Activated CD4-positive, alpha-beta T cell treated with anti-CD3 and anti-CD28 coated beads, Interleukin-2, Interleukin-6, amounts not matched to agents 100 ng/mL and 50 ng/mL, durations not matched to agents 16 hours and 8 hours (primary cell): ENCODE measurements at regions not wholly inside any gene's neighbourhood (a gene's known extent, or its start where the extent isn't known, plus 50 kb on each side); places are given as distances from the start of the nearest gene placed in this dataset.
"Not testable (repeated sequence)": the region's sequence is repeated elsewhere in the genome, so short reads cannot be mapped to it uniquely, and the experiment has no call there.

ENCODE experiments used
- DNase-seq: peaks from one replicate; pipeline ENCODE4 v3.0.0-alpha.2; 2020

DNA sequence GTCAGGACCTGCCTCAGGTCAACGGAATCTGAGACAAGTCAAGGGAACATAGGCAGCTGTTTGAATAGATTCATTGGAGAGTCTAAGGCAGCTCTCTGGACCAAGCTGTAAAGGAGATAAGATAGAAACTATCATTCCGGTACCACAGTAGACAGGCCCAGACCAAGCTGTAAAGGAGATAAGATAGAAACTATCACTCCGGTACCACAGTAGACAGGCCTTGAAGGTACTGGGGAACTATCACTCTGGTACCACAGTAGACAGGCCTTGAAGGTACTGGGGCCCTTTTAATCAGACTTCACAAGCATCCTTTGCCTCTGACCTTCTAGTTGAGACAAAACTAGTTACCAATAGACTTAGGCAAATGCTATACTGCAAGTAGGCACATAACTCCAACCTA, 346.1 kb downstream of the DCDC2C start:
- DNase-seq, result no peak

- DNase-seq, result no peak
Measured at GRCh38 chr2:4053769-4054493, 350.6 kb downstream of the DCDC2C start.

- no peak for DNase-seq
Measured at GRCh38 chr2:4066217-4066616, 362.8 kb downstream of the DCDC2C start.

DNA sequence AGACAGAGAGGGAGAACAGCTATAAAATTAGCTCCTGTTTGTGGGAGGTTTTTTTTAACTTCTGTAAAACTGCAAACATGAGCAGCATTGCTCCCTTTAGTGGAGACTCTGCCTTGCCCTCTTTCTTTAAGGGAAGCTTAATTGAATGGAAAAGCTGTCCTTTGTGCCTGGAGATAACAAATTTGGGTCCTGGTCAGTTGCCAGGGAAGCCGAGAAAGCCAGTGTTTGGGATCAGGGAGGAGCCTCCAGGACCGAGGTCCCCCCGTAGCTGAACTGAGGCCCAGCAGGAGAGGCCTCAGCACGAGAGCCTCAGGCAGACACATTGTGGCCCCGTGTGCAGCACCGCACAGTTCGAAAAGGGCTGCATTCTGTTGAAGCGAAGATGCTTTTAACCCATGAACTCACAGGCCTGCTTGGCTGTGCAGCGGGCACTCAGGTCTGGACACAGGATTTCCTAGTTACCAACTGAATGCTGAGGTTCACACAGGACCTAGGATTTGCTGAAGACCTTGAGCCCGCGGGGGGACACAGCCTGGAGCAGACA, 369.7 kb downstream of the DCDC2C start:
- no peak for DNase-seq

DNA sequence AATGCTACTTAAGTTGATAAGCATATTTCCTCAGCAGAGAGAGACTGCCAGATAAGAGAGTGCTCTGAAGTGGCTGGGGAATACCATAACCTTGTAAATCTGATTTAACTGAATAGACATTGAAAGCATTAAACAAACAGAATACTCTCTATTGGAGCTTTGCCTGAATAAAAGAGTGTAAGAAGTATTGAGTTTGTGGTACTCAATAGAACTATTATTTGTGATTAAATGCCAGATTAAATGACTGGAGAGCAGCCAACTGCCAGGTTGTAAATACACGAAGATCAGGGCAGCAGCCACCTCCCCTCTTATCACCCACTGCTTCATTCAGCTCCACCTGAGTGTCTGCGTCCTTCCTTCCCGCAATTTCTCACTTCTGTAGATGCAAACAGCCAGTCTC, 373.6 kb downstream of the DCDC2C start:
- no peak for DNase-seq

GRCh38 chr2:4085186-4085585, 381.8 kb downstream of the DCDC2C start:
- no peak for DNase-seq

DNA sequence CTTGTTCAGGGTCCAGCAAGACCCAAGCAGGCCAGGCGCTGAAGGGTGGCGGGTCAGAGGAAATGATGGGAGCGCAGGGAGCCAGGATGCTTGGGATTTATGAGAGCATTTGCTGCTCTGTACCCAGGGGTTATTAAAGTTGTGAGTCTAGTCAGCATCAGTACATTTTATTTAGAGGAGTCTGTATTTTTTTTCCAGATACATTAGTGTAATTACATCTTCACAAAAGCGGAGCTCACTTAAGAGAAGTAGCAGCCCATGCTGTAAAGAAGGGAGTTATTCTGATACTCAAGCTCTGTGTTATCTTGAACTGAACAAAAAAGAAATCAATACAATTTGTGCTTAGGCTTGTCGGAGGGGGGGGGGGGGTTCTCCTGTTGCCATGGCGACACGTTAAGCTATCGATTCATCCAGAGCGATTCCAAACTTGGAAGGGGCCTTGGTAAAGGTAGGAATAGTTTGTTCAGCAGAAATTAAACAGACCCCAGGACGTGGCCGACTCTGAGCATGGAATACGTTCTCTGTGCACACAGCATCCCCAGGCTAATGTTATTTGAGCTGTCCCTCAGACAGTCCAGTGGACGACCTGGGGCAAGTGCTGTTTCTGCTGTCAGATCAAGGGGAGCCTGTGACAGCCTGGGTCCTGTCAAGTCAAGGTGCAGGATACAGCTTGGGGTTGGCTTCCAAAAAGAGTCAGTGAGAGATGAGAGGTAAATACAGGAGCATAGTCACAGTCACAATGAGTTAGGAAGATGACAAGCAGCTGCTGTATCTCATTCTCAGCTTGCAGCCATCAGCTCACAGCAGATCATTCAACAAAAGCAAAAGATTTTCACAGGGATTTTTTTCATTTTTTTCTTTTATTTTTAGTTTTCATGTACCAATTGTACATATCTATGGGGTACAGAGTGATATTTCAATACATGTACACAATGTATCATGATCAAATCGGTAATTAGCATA, 387.6 kb downstream of the DCDC2C start:
- DNase-seq, result no peak

GRCh38 chr2:4091869-4092268, 388.5 kb downstream of the DCDC2C start:
- DNase-seq, result no peak

DNA sequence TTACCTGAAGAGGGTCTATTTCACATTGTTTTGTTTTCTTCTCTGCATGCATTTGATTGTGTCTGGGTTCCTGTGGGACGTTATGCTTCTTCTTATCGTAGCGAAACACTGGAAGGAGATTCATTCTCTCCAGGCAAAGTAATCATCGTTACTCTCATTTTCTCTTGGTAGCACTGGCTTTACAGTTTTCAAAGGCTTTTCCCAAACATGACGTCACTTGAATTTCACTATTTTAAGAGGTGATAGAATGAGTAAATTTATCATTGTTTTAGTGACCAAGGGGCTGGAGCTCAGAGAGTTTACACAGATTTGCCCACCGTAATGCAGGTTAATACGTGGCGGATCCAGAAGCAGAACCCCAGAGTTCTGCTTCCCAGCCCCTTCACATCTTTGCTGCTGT, 391.4 kb downstream of the DCDC2C start:
- DNase-seq, result no peak

GRCh38 chr2:4096978-4097766, 393.8 kb downstream of the DCDC2C start:
- DNase-seq, result no peak

- DNase-seq, result no peak
Measured at GRCh38 chr2:4098137-4098536, 394.8 kb downstream of the DCDC2C start.

DNA sequence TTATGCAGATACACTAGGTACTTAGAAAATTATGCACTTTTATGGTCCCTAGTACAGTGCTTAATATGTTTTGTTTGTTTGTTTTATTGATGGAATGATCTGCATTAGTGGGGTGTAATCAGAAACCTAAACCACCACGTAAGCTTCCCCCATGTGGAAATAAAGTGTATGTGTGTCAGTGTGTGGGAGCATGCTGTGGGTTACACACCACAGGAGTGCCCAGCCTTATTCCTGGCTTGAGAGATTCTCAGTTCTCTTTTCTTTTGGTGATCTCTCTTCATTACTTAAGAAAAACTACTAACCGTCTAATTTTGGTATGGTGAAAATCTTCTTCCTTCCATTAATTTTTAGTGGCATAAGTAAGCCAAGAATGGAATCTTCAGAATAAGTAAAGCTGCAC, 398.6 kb downstream of the DCDC2C start:
- no peak for DNase-seq

DNA sequence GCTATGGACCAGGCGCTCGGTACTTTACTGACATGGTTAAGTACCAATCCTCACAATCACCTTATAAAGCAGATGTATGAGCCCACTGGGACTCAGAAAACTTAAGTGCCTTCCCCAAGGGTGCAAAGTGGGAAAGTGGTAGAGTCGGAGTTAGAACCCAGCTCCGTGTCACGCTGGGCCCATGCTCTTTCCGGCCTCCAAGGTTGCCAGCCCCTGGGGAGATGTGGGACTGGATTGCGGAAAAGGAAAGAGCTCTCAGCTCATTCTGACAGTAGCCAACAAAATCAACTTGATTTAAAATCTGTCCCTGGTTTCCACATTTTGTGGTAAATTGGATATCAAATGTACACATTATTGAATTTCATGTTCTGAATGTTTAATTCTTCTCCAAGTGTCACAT, 403.8 kb downstream of the DCDC2C start:
- no peak for DNase-seq

DNA sequence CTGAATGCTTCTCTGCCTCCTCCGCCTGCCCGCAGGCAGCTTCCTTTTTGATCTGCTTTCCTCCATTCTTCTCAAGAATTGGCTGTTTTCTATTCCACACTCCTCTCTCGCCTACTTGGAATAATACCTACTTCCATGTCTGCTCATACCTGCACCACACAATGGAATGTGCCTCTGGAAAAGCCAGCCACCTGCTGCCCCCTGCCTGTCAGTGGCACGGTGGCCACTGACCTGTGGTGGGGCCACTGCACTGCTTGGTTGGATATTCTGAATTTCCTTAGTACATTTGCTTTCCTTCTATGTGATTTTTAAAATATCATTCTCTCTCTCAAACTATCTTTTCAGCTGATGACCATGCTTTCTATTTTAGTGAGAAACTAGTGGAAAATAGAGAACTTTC, 406.9 kb downstream of the DCDC2C start:
- DNase-seq, result no peak

DNA sequence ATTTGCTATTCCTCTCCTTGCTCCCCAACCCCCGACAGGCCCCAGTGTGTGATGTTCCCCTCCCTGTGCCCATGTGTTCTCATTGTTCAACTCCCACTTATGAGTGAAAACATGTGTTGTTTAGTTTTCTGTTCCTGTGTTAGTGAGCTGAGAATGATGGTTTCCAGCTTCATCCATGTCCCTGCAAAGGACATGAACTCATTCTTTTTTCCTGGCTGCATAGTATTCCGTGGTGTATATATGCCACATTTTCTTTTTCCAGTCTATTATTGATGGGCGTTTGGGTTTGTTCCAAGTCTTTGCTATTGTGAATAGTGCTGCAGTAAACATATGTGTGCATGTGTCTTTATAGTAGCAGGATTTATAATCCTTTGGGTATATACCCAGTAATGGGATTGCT, 412.1 kb downstream of the DCDC2C start:
- DNase-seq, result not testable (repeated sequence)

- DNase-seq, result no peak
Measured at GRCh38 chr2:4122726-4123125, 419.4 kb downstream of the DCDC2C start.

DNA sequence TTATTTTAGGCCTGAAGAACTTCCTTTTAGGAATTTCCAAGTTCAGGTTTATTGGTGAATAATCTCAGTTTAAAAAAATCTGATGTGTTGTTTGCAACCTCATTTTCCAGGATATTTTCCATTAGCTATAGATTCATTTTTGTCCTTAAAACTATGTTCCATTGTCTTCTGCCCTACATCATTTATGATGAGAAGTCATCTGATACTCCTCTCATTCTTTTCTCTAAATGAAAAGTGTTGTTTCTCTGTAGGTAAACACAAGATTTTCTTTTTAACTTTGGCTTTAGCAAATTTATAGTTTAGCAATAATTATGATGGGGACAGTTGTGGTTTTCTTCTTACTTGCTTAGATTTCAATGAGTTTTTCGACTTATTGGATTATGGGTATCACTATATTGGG, 427.3 kb downstream of the DCDC2C start:
- no peak for DNase-seq

GRCh38 chr2:4134551-4135550, 431.5 kb downstream of the DCDC2C start:
- no peak for DNase-seq

DNA sequence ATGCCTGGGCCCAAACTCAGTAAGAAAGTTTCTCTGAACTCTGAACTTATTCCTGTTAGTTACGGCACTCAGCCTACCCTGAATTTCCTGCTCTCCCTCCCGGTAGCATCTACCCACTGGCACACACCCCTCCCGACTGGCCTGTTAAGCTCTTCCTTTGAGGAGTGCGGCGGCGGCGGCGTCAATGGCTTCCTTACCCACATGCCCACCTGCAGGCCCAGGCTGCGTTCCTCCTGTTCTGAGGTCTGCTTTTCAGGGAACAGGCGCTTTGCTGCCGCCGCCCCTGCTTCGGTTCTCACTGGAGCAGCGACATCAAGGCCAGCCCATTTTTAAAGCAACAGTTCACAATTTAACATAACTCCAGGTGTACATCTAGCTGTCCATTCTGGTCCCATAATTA, 432.4 kb downstream of the DCDC2C start:
- no peak for DNase-seq

DNA sequence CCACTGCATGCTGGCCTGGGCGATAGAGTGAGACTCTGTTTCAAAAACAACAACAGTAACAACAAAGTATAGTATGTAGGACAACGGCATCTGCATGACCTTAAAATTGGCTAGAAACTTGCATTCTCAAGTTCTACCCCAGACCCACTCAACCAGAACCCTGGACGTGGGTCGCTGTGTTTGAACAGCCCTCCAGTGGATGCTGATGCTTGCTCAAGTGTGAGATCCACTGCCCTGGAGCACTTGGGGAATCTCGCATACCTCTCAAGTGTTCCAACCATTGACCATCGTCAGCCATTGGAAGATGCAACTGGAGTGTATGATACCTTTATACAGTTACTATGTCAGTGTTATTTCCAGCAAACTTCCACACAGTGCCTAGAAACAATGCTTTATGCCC, 435.9 kb downstream of the DCDC2C start:
- no peak for DNase-seq

DNA sequence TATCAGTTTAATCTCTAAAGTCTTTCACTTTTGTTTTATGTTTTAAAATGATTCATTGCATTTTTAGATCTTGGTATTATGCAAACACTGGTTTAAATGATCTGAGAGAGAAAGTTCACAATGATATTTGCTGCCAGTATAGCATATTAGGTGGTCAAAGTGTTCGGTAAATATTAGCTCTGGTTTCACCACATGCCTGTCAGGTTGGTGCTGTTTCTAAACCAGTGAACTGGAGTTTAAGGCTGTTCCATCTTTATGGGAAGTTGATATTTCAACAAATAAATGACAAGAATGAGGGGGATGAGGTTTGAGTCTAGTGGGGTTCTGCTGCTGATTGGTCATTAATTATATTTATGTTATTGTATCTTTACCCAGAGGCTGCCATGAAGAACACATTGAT, 436.4 kb downstream of the DCDC2C start:
- DNase-seq, result no peak
